Heart right ventricle (tissue), 16 donors: ENCODE measurements at regions not wholly inside any gene's neighbourhood (a gene's known extent, or its start where the extent isn't known, plus 50 kb on each side); places are given as distances from the start of the nearest gene placed in this dataset.
A peak's percentile ranks its signal among the peaks of the same experiment; 100 is the strongest.

Experiments used
- ATAC-seq, 8 donors: fragments of 200-7000 bp; cut with Tn5 transposase; one replicate each; pipeline ENCODE4 v1.9.1; 2020; ENCODE audit warnings: mild to moderate bottlenecking in 8 of 8, moderate library complexity in 8 of 8, moderate number of reproducible peaks in 1 of 8
- DNase-seq, 2 donors: peaks; one replicate each; pipeline ENCODE4 v3.0.0-alpha.2; 2020
- H3K27ac ChIP-seq, 10 donors: fragments of 200-600 bp; sonication (generic) in 2 of 10; one replicate each; pipeline versions ENCODE4 v1.5.0 to v1.8.0; 2020 to 2022; ENCODE audit warnings: mild to moderate bottlenecking in 3 of 10
- H3K27me3 ChIP-seq, 7 donors: fragments of 200-600 bp; one replicate each; pipeline ENCODE4 v1.8.0; 2021 to 2022; ENCODE audit warnings: mild to moderate bottlenecking in 2 of 7
- H3K36me3 ChIP-seq, 9 donors: fragments of 200-600 bp; sonication (generic) in 1 of 9; one replicate each; pipeline versions ENCODE4 v1.5.0 to v1.8.0; 2020 to 2022; ENCODE audit warnings: mild to moderate bottlenecking in 2 of 9
- H3K4me1 ChIP-seq, 9 donors: fragments of 200-600 bp; sonication (generic) in 1 of 9; one replicate each; pipeline versions ENCODE4 v1.5.0 to v1.8.0; 2020 to 2022; ENCODE audit warnings: mild to moderate bottlenecking in 4 of 9
- H3K4me3 ChIP-seq, 10 donors: fragments of 200-600 bp; sonication (generic) in 2 of 10; one replicate each; pipeline versions ENCODE4 v1.5.0 to v1.8.0; 2020 to 2022; ENCODE audit warnings: mild to moderate bottlenecking in 7 of 10, moderate library complexity in 2 of 10
- H3K9me3 ChIP-seq, 11 donors: fragments of 200-600 bp in 10 of 11; sonication (generic) in 2 of 11; one replicate each; pipeline versions ENCODE4 v1.5.0 to v1.8.0; 2013 to 2022; ENCODE audit warnings: mild to moderate bottlenecking in 2 of 11, control low read depth in 1 of 11, moderate library complexity in 1 of 11
- CTCF ChIP-seq, 9 donors: fragments of 200-600 bp; sonication (generic) in 2 of 9; IDR thresholded peaks; one replicate each; pipeline versions ENCODE4 v1.5.0 to v1.8.0; 2021 to 2022; ENCODE audit warnings: antibody characterized with exemption in 9 of 9, mild to moderate bottlenecking in 5 of 9, moderate library complexity in 1 of 9
- WGBS, 2 donors: extraction: QIAGEN DNeasy Blood & Tissue Kit; methylation state at CpG; one replicate each; pipeline ENCODE4 v1.1.7; 2013; ENCODE audit warnings: inconsistent platforms in 1 of 2; 5-methylcytosine and 5-hydroxymethylcytosine counted together
- intact Hi-C, 10 donors: fragments of 100-400 bp; cut with DNase I; formaldehyde crosslinking; loops; one replicate each; pipeline versions ENCODE4 v1.11.1 to v1.14.2; 2022
- donor health status: Arrhythmogenic right ventricular cardiomyopathy.
- donor health status: ischemic (EF 13 %, LVEDD 7.1; RV severe dilation, severe dysfunction).
- donor health status: healthy with polysubstance abuse.
- donor health status: DM: no; HTN: yes; CAD: no.
- donor health status: DM: no; HTN: no; CAD: no.
- donor health status: ischemic (EF 25% LVEDD 6.9; RV normal size, moderate dysfunction).
- donor health status: ischemic (EF 25% LVEDD 5.7; RV mildly dilated, moderate dysfunction).
- donor health status: healthy.
- donor health status: DM: yes; HTN: yes; CAD: no.
- donor health status: Ischemic cardiomyopathy.
- donor health status: ischemic (EF 35%, LVEDD 5.7; RV mildly dilated, moderate dysfunction).
- donor health status: nonischemic (EF 11% LVEDD 7.7; RV severe dilation, severe dysfunction).
- donor health status: DM: yes; HTN: yes; CAD: no.
- donor health status: PGD.
- donor health status: ischemic (EF 29% LVEDD 5.4; RV normal size, mild dysfunction).
- donor health status: nonischemic (EF 23%, LVEDD 6.1; RV moderate dilation, normal function).

GRCh38 chr12:59158066-59158465 is 237.8 kb upstream of the LRIG3 start:
- 58 to 63% methylated on average over 3 of the region's 3 CpGs for WGBS, 2 donors
- ATAC-seq (no peak), DNase-seq (no peak)
- Histone ChIP-seq H3K4me1 (no peaks in the 10 kb centered on the region), H3K27ac (no peak overlapping the region), H3K9me3 (peaks cover 0 to 36% (median 6%) of the 10 kb centered on the region in 11 donors), H3K36me3 (no peaks in the 10 kb centered on the region), H3K27me3 (no peaks in the 10 kb centered on the region), H3K4me3 (no peak overlapping the region)
- no peak for TF ChIP-seq CTCF (IDR thresholded peaks at IDR 0.05)
- intact Hi-C loops: loop anchor here in 6 of 10 donors (5.0 to 10.0 kb wide), 4 partner anchors 613 to 1176 kb away; no protein-coding TSS in a partner anchor

- intact Hi-C loops: loop anchor here in 6 of 10 donors (5.0 to 10.0 kb wide), 4 partner anchors 611 to 1173 kb away; no protein-coding TSS in a partner anchor
- DNase-seq (no peak), ATAC-seq (no peak)
- no peak for TF ChIP-seq CTCF (IDR thresholded peaks at IDR 0.05)
- Histone ChIP-seq H3K36me3 (no peaks in the 10 kb centered on the region), H3K27ac (no peak overlapping the region), H3K27me3 (no peaks in the 10 kb centered on the region), H3K9me3 (peaks cover 0 to 36% (median 6%) of the 10 kb centered on the region in 11 donors), H3K4me3 (no peak overlapping the region), H3K4me1 (no peaks in the 10 kb centered on the region)
Observed at GRCh38 chr12:59155448-59155847, 235.1 kb upstream of the LRIG3 start.

GRCh38 chr12:59151243-59151642 is 230.9 kb upstream of the LRIG3 start:
- Histone ChIP-seq H3K9me3 (peaks cover 0 to 23% (median 6%) of the 10 kb centered on the region in 11 donors), H3K27ac (no peak overlapping the region), H3K4me3 (no peak overlapping the region), H3K27me3 (no peaks in the 10 kb centered on the region), H3K4me1 (peaks cover 0 to 3% (median 0%) of the 10 kb centered on the region in 9 donors), H3K36me3 (no peaks in the 10 kb centered on the region)
- intact Hi-C loops: loop anchor here (2.0 to 10.0 kb wide), 12 partner anchors 34 to 1169 kb away; no protein-coding TSS in a partner anchor
- DNase-seq (no peak), ATAC-seq (no peak)
- TF ChIP-seq CTCF (IDR thresholded peaks at IDR 0.05): no peak

GRCh38 chr12:59149995-59150642 is 229.8 kb upstream of the LRIG3 start:
- no peaks in the 10 kb centered on the region for H3K36me3 ChIP-seq
- ATAC-seq: peak; percentile 73 to 93 (median 86)
- peak in 1 of 2 donors; percentile 12 for DNase-seq
- 49 to 52% methylated on average over 2 of the region's 2 CpGs for WGBS, 2 donors
- H3K27ac ChIP-seq: no peak overlapping the region
- no peaks in the 10 kb centered on the region for H3K27me3 ChIP-seq
- H3K9me3 ChIP-seq: peaks cover 0 to 12% (median 0%) of the 10 kb centered on the region in 11 donors
- TF ChIP-seq CTCF (IDR thresholded peaks at IDR 0.05): peak; percentile 65 to 99 (median 90)
- H3K4me3 ChIP-seq: no peak overlapping the region
- H3K4me1 ChIP-seq: peaks cover 0 to 3% (median 0%) of the 10 kb centered on the region in 9 donors
- intact Hi-C loops: loop anchor here (1.0 to 10.0 kb wide), 17 partner anchors 33 to 1168 kb away; no protein-coding TSS in a partner anchor
